Stimulated activated CD8-positive, alpha-beta memory T cell treated with anti-CD3 and anti-CD28 coated beads, Interleukin-4, amount 100 ng/mL, for 48 hours (primary cell): ENCODE measurements at regions not wholly inside any gene's neighbourhood (a gene's known extent, or its start where the extent isn't known, plus 50 kb on each side); places are given as distances from the start of the nearest gene placed in this dataset.

Experiments used
- DNase-seq: peaks from one replicate; pipeline ENCODE4 v3.0.0-alpha.2; 2020

DNA sequence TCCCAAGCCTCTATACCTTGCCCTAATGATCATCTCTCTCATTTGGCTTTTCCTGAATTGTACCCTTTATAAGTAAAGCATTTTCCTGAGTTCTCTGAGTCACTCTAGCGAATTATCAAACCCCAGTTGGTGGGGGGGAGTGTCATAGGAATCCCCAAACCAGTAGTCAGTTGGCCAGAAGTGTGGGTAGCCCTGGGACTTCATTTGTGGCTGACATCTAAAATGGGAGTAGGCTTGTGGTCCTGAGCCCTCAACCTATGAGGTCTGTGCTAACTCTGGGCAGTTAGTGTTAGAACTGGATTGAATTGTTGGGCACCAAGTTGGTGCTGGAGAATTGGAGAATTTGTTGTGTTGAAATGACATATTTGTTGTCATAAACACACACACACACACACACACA is 91.3 kb downstream of the BBS10 start:
- DNase-seq = no peak

DNA sequence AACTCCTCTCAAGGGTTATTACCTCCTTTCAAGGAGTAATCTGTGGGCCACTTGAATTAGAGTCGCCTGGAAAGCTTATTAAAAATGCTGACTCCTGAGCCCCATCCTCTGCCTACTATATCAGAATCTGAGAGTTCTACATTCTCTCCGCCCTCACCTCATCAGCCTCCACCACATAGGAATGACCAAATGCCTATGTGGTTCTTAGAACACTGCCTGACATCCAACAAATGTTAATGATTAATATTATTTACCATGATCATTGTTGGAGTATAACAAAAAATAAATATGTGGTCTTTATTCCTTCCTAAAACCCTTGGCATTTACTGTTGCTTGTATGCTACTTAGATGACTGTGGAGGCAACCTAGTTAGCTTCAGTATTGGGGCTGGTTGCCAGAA is 91.9 kb downstream of the BBS10 start:
- no peak for DNase-seq

DNA sequence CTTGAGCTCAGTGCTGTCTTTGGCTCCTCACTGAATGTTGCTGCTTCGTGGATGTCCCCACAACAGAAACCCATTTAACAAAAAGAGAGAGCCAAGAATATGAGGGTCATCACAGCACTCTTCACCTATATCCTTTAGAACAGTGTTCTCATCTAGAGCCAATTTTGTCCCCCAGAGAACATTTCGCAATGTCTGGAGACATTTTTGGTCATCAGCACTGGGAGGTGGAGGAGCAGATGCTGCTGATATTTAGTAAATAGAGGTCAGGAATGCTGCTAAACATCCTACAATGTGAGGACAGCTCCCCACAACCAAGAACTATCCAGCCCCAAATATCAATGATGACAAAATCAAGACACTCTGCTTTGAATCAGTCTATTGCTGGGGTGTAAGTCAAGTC is 92.5 kb downstream of the BBS10 start:
- DNase-seq = no peak

DNA sequence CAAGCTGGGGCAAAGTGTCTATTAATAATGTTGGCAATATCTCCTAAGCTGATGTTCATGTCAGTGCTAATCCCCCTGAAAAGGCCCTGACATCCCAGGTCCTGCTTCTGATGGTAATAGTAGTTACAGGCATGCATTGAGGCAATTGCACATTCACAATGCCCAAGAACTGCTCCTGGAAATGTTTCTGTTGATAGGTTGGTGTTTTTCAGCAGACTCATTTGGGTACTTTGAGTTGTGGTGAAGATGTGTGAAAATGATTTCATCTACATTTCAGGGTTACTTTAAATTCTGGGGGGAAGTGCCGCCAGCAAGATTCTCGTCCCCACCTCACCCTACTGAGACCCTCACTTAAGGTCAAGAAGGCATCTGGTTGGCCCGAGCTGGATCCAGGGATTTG is 92.9 kb downstream of the BBS10 start:
- DNase-seq = no peak

DNA sequence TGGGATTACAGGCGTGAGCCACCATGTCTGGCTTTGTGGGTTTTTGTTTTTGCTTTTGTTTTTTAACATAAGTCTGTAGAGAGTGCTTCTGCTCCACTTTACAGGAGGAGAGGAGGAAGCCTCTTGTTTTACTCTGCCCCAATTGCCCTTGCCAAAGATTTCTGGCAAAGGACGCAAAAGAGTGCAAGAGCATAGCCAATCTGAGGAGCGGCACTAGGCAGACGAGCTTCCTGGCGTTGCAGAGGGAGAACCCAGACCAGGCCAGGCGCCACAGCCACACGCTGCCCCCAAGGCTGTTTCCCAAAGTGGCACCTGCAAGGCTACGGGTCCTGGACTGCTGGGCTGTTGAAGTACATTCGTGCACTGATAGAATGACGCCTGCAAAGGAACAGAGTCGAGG is 96.2 kb downstream of the BBS10 start:
- no peak for DNase-seq

DNA sequence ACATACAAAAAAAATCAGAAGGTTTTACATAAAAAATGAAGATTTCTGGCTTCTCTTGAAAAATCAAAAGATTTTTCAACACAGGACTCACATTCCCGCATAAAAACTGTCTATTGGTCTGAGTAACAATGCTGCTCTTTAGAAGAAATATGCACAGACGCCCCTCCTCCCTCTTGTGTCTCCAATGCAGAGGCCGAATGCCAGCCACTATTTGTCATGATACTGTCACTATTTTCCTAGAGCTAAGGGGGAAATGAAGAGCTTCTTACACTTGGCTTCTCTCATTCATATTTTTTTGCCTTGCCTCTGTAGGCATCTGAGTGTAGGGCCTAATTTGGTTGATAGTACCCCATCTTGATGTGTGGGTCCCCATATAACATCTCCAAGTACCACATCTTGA is 98.0 kb downstream of the BBS10 start:
- no peak for DNase-seq

DNA sequence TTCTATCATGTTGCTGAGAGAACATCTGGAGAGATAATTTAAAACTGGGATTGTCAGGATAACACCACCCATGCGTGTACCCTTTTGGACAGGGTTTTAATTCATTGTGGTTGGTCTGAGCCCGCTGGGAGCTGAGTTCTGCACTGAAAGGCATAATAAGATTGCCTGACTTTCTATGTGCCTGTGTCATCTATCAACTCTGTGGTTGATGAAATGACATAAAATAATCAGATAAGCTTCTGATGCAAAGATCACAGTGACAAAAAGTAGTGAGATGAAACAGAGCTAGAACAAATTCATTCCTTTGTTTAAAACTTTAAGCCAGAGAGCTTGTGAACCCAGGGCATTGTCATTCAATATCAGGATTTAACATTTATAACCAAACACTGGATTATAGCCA is 98.7 kb downstream of the BBS10 start:
- DNase-seq = no peak

DNA sequence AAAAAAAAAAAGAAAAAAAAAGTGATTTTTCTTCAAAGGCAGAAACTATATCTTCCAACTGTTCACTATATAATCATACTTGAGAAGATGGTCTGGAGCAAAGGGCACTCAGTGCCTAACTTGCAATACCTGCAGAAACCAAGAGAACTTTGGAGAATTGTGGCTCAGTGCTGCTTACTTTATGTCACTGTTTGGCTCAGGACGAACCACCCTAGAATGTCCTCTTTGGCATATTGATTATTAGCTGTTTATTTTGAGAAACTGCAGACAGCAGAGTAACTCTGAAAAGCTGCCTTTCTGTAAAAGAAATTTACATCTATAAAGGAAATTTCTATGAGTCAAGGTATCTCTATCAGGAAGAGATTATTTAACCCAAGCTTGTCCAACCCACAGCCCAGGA is 100.2 kb downstream of the BBS10 start:
- DNase-seq = no peak

DNA sequence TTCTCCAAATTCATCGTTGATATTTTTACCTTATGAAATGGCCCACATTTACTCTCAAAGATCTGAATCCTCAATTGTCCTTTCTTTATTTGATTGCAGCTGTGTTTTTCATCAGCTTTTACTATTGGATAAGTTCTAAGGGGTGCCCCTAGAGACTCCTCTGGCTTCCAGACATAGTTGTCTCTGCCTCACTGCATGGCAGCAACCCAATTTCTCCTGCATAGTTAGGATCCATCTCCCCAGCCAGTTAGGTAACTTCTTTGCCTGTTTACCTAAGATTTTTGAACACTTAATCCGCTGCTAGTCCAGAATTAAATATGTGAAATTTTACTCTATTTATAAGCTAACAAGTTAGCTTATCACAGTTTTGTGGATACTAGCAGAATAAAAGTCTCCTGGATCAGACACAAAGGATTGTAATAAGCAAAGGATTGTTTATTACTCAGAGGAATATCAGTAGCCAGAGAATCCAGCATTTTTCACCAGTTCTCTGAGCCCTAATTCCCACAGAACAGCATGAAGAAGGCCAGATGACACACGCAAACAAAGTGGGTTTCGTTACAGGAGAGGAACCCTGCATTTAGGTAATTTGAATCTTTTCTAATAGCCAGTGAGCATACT is 101.1 kb downstream of the BBS10 start:
- DNase-seq = no peak

DNA sequence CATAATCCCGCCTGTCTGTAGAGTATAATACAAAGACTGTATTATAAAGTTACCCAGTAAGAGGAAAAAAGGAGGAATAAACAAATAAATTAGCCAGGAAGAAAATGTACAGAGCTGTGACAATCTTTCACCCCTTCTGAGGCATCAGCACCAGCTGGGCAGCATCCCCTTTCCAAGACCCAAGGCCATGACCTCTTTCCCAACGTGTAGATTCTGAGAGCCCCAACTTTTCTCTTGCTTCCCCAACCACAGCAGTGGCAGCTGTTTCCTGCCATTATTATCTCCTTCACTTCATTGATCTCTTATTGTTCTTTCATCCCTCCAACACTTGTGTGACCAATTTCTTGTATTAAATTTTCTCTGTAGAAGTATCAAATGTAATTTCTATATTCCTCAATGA is 101.6 kb downstream of the BBS10 start:
- no peak for DNase-seq

DNA sequence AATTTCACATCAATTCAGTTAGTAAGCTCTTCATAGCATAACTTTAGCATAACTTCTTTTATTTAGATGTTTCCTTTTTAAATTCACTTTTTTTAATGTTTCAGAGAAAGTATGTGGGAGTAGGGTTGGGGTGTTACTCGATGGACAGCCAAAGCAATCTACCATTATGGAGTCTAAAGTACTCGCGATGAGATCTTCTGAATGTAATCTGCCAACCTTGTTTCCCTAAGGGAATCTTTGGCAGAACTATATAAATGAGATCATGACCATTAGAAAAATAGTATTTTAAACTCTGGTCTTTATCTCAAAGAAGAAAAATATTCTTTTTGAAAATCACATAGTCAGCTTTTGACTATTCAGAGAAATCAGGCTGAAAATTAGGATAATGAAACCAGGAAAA is 103.9 kb downstream of the BBS10 start:
- DNase-seq = no peak

DNA sequence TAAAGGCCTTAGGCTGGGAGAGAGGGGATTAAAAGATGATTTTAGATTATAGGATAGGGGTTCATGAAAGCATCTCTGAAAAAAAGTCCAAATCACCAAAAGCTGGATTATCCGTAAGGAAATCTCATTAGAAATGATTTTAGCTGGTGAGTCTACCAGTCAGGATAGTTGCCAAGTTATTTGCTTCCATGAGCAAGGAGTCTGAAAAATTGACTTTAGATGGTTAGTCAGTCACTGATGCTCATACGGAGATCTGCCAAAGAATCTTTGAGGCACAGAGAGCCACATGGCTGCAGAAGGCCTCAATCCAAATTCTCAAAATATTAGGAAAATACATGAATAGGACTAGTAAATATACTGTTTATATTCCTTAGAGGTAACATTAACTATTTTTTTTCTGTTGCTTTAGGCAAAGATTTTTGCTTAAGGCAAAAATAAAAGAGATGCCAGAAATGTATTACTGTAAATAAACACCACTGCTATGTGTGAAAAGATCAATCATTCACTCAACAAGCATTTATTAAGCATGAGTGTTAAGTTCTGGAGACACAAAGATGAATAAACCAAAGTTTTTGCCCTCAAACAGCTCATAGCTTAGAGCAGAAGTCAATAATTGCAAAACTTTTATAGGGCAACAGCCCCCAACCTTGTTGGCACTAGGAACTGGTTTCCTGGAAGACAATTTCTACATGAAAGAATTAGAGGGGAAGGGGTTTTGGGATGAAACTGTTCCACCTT is 105.2 kb downstream of the BBS10 start:
- no peak for DNase-seq

DNA sequence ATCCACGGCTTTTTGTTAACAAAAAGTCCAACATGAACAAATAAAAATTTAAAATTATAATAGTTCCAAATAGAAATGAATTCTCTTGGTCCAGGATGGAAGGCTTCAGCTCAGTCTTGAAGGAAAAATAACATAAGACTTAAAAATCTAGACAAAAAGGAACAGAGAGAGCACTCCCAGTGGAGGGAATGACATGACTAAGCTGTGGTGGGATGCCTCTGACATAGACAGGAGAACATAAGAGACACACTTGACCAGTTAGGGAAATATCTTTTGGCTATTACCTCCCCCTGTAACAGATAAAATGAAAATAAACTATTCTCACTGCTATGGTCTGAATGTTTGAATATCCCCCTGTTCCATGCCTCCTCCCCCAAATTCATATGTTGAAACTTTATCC is 106.8 kb downstream of the BBS10 start:
- no peak for DNase-seq

DNA sequence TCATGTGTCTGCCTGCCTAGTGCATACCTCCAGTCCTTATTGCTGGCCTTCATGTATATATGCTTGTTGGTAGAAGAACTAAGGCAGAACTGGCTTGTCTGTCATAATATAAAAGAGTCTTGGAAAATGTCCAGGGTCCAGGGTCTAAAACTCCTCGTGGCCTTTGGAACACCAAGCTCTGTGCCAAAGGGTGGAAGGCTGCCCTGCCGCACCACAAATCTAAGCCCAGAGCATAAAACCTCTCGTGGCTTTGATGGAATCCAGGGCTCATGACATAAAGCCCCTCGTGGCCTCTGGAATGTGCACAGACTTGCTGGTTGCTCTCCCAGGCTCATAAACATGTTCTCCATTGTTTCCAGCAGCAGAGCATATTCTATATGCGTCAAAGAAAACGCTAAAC is 107.9 kb downstream of the BBS10 start:
- DNase-seq = no peak

DNA sequence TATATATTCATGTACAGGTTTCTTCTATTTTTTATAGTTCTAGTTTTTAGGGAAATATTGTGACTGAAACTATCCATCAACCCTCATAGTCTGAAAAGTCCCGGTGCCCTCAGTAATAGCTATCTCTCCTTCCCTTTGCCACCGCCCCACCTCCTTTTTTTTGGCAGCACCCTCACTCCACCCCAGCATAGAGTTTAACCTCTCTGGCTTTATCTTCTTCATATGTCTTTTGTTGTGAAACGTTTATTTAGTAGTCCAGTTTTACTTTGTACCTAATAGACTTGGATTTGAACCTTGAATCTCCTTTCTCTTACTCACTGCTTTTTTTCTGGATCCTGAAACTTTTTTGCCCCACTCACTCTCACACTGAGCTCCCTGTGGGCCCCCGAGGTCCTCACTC is 109.5 kb downstream of the BBS10 start:
- DNase-seq = no peak

DNA sequence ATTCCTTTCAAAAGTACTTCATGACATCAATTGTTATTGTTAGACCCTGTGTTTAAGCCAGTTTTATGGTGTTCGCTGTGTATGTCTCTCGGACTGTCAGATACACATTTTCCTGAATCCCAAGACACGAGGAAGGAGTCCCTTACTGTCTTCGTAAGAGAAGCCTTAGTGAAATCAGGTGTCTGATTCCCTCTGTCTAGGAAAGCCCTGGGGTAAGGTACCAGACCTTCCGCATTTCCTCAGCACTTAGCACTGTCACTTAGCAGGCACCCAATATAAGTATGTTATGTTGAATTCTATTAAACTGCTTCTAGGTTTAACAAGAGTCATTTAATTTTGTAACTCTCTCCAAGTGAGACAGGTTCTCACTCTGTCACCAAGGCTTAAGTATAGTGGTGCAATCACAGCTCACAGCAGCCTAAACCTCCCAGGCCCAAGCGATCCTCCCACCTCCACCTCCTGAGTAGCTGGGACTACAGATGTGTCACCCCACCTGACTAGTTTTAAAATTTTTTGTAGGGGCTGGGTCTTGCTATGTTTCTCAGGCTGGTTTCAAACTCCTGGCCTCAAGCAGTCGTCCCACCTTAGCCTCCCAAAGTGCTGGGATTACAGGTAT is 111.0 kb downstream of the BBS10 start:
- DNase-seq = no peak

DNA sequence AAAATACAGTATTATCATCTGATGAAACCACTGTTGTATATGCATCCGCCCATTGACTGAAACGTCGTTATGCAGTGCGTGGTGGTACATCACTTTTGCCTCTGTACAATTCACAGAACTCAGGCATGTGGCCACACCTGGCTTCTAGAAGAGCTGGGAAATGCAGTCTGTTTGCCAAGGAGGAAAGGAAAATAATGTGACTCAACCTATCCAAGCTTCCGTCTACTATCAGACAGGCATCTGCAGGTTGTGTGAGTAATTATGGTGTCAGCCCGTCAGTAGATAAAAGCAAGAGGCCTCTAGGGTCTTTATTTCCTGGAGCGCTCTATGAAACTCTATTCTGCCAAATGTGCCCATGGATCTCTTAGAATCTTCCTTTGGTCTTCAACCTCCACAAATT is 111.6 kb downstream of the BBS10 start:
- no peak for DNase-seq

DNA sequence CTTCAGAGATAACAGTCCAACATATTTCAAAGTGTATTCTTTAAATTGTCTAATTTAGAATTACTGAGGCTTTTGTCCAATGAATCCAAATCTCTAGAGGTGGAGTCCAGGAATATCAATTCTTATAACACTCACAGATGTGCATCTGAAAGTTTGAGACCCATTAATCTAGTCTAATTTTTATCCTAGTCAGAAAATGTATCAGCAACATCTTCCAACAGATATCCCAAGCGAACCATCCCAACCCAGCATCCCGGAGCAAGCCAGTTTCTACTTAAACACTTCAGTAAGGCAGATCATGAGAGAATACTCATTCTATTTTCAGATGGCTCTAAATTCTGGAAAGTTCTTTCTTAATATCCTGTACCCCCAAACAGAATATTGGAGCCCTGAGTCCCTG is 113.5 kb downstream of the BBS10 start:
- DNase-seq = no peak

DNA sequence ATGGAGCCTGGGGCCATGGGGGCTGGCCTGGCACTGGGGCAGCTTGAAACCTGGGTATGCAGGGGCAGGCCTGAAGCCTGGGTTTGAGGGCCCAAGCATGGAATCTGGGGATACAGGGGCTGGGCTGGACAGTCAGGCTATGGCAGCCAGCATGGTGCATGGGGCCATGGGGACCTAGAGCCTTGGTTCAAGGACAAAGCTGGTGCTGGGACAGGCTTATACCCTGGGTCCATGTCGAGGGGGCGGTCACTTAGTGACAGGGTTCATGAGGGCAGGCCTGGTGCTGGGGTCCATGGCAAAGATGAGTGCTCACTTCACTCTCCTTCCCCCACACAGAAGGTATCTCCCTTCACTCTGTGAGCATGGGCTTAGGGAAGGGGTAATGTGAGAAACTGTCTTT is 116.2 kb downstream of the BBS10 start:
- no peak for DNase-seq

DNA sequence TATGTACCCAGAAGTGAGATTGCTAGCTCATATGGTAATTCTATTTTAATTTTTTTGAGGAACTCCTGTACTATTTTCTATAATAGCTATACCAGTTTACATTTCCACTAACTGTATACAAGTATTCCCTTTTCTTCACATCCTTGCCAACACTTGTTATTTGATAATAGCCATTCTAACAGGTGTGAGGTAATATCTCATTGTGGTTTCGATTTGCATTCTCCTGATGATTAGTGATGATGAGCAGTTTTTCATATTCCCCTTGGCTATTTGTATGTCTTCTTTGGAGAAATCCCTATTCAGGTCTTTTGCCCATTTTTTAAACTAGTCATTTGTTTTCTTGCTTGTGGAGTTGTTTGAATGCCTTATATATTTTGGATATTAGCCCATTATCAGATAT is 121.3 kb downstream of the BBS10 start:
- no peak for DNase-seq

DNA sequence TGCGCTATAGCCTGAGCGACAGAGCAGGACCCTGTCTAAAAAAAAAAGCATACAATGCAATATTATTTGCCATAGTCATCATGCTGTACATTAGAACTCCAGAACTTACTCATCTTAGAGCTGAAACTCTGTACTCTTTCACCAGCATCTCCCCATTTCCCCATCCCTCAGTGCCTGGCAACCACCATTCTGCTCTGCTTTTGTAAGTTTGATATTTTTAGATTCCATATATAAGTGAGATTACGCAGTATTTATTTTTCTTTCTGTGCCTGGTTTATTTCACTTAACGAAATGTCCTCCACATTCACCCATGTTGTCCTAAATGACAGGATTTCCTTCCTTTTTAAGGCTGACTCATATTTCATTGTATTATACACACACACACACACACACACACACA is 121.8 kb downstream of the BBS10 start:
- DNase-seq = no peak

DNA sequence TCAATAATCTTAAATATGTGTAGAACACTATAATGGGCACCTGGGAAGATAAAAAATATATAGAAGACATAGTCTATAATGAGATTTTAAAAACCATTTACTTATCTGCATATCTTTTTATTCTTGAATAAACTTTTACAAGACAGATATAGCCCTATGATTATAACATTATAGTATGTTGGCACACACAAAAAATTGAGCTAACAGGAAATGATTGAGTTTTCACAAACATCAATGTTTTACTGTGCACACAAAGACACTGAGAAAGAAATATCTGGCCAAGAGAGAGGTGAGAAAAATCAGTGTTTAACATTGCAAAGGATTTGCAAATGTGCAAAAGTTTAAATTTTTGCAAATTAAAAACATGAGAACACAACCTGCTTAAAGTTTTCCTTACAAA is 124.3 kb downstream of the BBS10 start:
- DNase-seq = no peak

DNA sequence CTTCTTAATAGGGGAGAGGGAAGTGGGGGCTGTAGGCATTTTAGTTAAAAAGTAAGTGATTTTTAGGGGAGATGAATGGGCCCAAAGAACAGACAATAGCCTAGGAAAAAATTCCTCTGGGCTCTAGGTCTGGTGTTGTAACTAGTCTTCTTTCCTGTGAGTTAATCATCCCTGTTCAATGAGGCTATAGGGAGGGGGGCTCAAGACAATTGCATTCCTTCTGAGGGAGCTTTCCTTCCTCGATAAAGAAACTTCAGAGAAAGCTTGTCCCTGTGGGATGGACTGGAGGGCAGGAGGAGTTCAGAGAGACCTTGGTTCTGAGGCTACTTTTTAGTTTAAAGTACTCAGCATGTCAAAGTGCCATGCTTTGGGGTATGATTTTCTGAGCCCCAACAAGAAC is 127.2 kb downstream of the BBS10 start:
- no peak for DNase-seq

DNA sequence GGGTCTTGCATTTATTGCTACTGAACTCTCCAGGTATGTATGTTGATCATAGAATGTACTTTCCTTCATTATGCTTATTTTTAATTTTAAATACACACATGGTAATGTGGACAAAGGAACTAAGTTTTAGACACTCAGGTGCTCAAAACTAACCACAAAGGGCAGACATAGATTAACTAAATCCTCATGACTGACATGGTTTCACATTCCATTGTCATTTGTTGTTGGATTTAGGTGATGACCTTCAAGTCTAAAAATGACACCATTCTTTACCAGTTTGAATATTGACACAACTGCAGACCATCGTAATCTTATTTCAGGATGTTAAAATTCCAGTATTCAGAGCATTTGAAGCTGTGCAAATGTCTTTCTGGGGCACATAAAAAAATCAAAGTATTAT is 128.4 kb downstream of the BBS10 start:
- no peak for DNase-seq
